ENCODE measurements at regions not wholly inside any gene's neighbourhood (a gene's known extent, or its start where the extent isn't known, plus 50 kb on each side); places are given as distances from the start of the nearest gene placed in this dataset.

GRCh38 chr1:105641407-105641806, 1415.1 kb upstream of the PRMT6 start (continued):
- no peak for TF ChIP-seq CBX1 (IDR thresholded peaks at IDR 0.05; ENCODE audit: low read depth)
- TF ChIP-seq ZNF143 (CRISPR knock-in tag; IDR thresholded peaks at IDR 0.05) = no peak
- TF ChIP-seq ZNF468 (CRISPR knock-in tag; IDR thresholded peaks at IDR 0.05) = no peak
- TF ChIP-seq TAF15 (IDR thresholded peaks at IDR 0.05; ENCODE audit: low read depth, low read length, poor library complexity, severe bottlenecking) = no peak
- TF ChIP-seq STAG1 (CRISPR knock-in tag; IDR thresholded peaks at IDR 0.05) = no peak; the same call in 1 of the 2 replicates

DNA sequence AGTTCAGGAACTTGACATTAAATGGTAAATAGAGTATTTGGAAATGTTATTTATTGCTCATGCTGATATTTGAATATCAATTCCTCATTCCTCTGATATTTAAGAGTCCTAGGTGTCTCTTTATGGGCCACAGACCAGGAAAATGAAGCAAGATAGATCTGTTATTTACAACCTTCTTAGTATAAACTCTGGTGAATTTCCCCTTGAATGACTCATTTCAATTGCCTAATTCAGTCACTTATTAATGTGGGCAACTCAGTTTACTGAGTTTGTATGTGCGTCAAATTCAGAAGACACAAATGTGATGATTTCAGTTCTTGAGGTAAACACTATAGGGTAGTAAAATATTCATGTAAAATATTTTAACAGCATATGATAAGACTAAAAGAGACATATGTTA, 1404.4 kb upstream of the PRMT6 start:
- no peaks in the 10 kb centered on the region for H3K36me3 ChIP-seq (replicated peaks in 1 of 2; ENCODE audit: control insufficient read depth in 1 of 2, insufficient read depth in 2 of 2, low read length in 2 of 2)
- FAIRE-seq (no peak), ATAC-seq (no peak), DNase-seq (ENCODE audit: low spot score) (no peak)
- H3K4me3 ChIP-seq (replicated peaks in 1 of 3; ENCODE audit: insufficient read depth in 1 of 3, low read depth in 2 of 3, low read length in 3 of 3) = no peak overlapping the region
- no peaks in the 10 kb centered on the region for H3K27me3 ChIP-seq (ENCODE audit: control insufficient read depth in 1 of 2, insufficient read depth in 2 of 2, low read length in 2 of 2)
- no peaks in the 10 kb centered on the region for H3K4me1 ChIP-seq (ENCODE audit: insufficient read depth, low read length)
- H3K9me3 ChIP-seq (ENCODE audit: low read length) = no peaks in the 10 kb centered on the region
- H3K79me2 ChIP-seq (ENCODE audit: insufficient read depth, low read length) = no peaks in the 10 kb centered on the region
- POLR2A ChIA-PET = no interaction called here
- in situ Hi-C loops (cut with HindIII; ENCODE audit: extremely low pct_ligation_motif_present, low pct_unique_long_range_greater_than_20kb) = no loop called here
- 56% methylated on average over 1 of the region's 1 CpG for WGBS (ENCODE audit: low lambda C conversion rate)
- intact Hi-C loops (cut with micrococcal nuclease; ENCODE audit: unreplicated experiment) = no loop called here
- no peak overlapping the region for H3K4me2 ChIP-seq (ENCODE audit: low read depth, low read length)
- no peaks in the 10 kb centered on the region for H4K20me1 ChIP-seq (ENCODE audit: insufficient read depth, low read length)
- no TSS peak for BruUV-seq (replicated peaks)
- H3K27ac ChIP-seq (ENCODE audit: extremely low read length, insufficient read depth, low read length) = no peak overlapping the region
- H2AFZ ChIP-seq (ENCODE audit: low read length) = no peak overlapping the region
- CTCF ChIA-PET (ENCODE audit: low intra/inter-chr PET ratio, low total read pairs) = no interaction called here
- H3K9ac ChIP-seq (ENCODE audit: insufficient read depth, low read depth, low read length) = no peak overlapping the region
- TF ChIP-seq ATRX (CRISPR knock-in tag; IDR thresholded peaks at IDR 0.05; ENCODE audit: borderline replicate concordance) (no peak), CEBPB (IDR thresholded peaks at IDR 0.05; ENCODE audit: borderline replicate concordance, low read depth, low read length) (no peak), TEAD2 (CRISPR knock-in tag; IDR thresholded peaks at IDR 0.05) (no peak), ZNF256 (CRISPR knock-in tag; conservative IDR thresholded peaks at IDR 0.05) (no peak), ZNF556 (CRISPR knock-in tag; IDR thresholded peaks at IDR 0.05; ENCODE audit: borderline replicate concordance) (no peak), ETS1 (CRISPR knock-in tag; IDR thresholded peaks at IDR 0.05) (no peak), U2AF2 (IDR thresholded peaks at IDR 0.05; ENCODE audit: low read depth, low read length) (no peak), MBD4 (IDR thresholded peaks at IDR 0.05; ENCODE audit: borderline replicate concordance, low read length) (no peak), NFRKB (IDR thresholded peaks at IDR 0.05) (no peak), PRDM15 (CRISPR knock-in tag; IDR thresholded peaks at IDR 0.05) (no peak), ZNF7 (CRISPR knock-in tag; IDR thresholded peaks at IDR 0.05) (no peak), RFX5 (IDR thresholded peaks at IDR 0.05; ENCODE audit: low read depth, low read length) (no peak), CENPBD1 (CRISPR knock-in tag; IDR thresholded peaks at IDR 0.05; ENCODE audit: borderline replicate concordance, low read depth) (no peak), CENPT (CRISPR knock-in tag; IDR thresholded peaks at IDR 0.05; ENCODE audit: low read depth) (no peak), ZNF30 (CRISPR knock-in tag; IDR thresholded peaks at IDR 0.05) (no peak)
- TF ChIP-seq, protein P1, sequence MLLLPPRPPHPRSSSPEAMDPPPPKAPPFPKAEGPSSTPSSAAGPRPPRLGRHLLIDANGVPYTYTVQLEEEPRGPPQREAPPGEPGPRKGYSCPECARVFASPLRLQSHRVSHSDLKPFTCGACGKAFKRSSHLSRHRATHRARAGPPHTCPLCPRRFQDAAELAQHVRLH (CRISPR knock-in tag; IDR thresholded peaks at IDR 0.05; ENCODE audit: borderline replicate concordance, low read depth) = no peak
